Cardiac fibroblast (primary cell): ENCODE measurements at regions not wholly inside any gene's neighbourhood (a gene's known extent, or its start where the extent isn't known, plus 50 kb on each side); places are given as distances from the start of the nearest gene placed in this dataset.

Experiments used
- DNase-seq, 2 donors: peaks; one replicate each; pipeline versions ENCODE4 v3.0.0 to v3.0.0-alpha.2; 2010; ENCODE audit warnings: low read depth in 2 of 2
- H3K4me3 ChIP-seq, 2 donors: replicated peaks in 1 of 2; 1 replicate in 1 of 2; 2 replicates in 1 of 2; pipeline ENCODE4 v1.5.1; 2011; ENCODE audit warnings: low read depth in 2 of 2, low read length in 2 of 2, mild to moderate bottlenecking in 2 of 2, moderate library complexity in 1 of 2
- CTCF ChIP-seq: IDR thresholded peaks from one replicate; pipeline ENCODE4 v1.5.1; 2011; ENCODE audit warnings: low read depth, mild to moderate bottlenecking, low read length, inconsistent platforms

- TF ChIP-seq CTCF = no peak
- DNase-seq = no peak
- no peak overlapping the region for H3K4me3 ChIP-seq
Measured at GRCh38 chr5:63811286-63811685, 151.0 kb downstream of the HTR1A start.

- no peak overlapping the region for H3K4me3 ChIP-seq
- no peak for TF ChIP-seq CTCF
- no peak for DNase-seq
Measured at GRCh38 chr5:63805151-63805550, 157.1 kb downstream of the HTR1A start.

GRCh38 chr5:63803165-63803564, 159.1 kb downstream of the HTR1A start:
- no peak overlapping the region for H3K4me3 ChIP-seq
- TF ChIP-seq CTCF = no peak
- DNase-seq = no peak

GRCh38 chr5:63794979-63795378, 167.3 kb downstream of the HTR1A start:
- DNase-seq = no peak
- no peak for TF ChIP-seq CTCF
- no peak overlapping the region for H3K4me3 ChIP-seq

- H3K4me3 ChIP-seq = no peak overlapping the region
- no peak for TF ChIP-seq CTCF
- no peak for DNase-seq
Measured at GRCh38 chr5:63794296-63794695, 167.9 kb downstream of the HTR1A start.

GRCh38 chr5:63774939-63775338, 187.3 kb downstream of the HTR1A start:
- no peak overlapping the region for H3K4me3 ChIP-seq
- TF ChIP-seq CTCF = no peak
- DNase-seq = no peak

GRCh38 chr5:63768221-63768620, 194.0 kb downstream of the HTR1A start:
- H3K4me3 ChIP-seq = no peak overlapping the region
- no peak for DNase-seq
- no peak for TF ChIP-seq CTCF
